OCI-LY3 (cell line): ENCODE measurements at regions not wholly inside any gene's neighbourhood (a gene's known extent, or its start where the extent isn't known, plus 50 kb on each side); places are given as distances from the start of the nearest gene placed in this dataset.

ENCODE experiments used
- EZH2phosphoT487 ChIP-seq: fragments of 200-600 bp; shearing (Covaris generic); IDR thresholded peaks from 2 replicates; pipeline ENCODE4 v1.6.1; 2018; ENCODE audit warnings: antibody characterized with exemption, mixed run types, low read depth
- TF ChIP-seq, protein P1 (sequence below): fragments of 200-600, 300-600 bp; sonication (generic); IDR thresholded peaks from 2 replicates; pipeline ENCODE4 v1.5.1; 2014; ENCODE audit warnings: antibody characterized with exemption, low read length, low read depth

DNA sequence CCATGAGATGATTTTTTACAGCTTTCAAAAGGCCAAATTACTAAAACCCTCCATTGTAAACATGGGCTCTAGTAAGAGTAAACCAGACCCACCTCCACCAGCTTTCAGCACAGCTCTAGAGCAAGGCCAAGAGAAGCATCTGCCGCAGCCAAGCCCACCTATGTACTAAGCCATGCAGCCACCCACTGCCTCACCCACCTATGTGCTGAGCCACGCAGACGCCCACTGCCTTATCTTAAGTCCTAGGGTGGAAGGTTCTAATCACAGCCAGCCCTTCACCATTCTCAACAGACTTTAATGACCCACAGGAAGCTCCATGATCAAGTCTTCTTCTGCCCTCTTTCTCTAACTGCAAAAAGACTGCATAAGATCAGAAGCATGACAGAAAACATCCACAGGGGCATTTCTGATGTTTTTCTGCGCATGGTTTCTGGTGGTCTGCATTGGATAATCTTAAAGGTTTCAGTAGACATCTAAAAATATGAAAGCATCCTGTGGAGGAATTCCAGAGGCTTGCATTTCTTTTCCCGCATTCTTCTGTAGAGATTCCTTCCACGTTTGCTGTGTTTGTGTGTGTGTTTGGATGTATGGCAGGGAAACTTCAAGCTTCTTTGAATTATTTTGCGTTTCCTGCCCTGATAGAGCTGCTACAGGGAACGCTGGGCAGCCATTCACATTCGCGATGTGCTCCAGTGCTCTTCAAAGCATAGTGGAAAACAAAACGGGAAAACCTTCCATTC lies 286.1 kb upstream of the KLF6 start:
- TF ChIP-seq, protein P1, sequence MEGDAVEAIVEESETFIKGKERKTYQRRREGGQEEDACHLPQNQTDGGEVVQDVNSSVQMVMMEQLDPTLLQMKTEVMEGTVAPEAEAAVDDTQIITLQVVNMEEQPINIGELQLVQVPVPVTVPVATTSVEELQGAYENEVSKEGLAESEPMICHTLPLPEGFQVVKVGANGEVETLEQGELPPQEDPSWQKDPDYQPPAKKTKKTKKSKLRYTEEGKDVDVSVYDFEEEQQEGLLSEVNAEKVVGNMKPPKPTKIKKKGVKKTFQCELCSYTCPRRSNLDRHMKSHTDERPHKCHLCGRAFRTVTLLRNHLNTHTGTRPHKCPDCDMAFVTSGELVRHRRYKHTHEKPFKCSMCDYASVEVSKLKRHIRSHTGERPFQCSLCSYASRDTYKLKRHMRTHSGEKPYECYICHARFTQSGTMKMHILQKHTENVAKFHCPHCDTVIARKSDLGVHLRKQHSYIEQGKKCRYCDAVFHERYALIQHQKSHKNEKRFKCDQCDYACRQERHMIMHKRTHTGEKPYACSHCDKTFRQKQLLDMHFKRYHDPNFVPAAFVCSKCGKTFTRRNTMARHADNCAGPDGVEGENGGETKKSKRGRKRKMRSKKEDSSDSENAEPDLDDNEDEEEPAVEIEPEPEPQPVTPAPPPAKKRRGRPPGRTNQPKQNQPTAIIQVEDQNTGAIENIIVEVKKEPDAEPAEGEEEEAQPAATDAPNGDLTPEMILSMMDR: no peak
- TF ChIP-seq EZH2phosphoT487: no peak
